AG04450 (cell line): ENCODE measurements at regions not wholly inside any gene's neighbourhood (a gene's known extent, or its start where the extent isn't known, plus 50 kb on each side); places are given as distances from the start of the nearest gene placed in this dataset.

ENCODE experiments used
- CTCF ChIA-PET: fragments of 300-600, 350-600 bp; formaldehyde crosslinking; extraction: SDS; loops from one replicate; lab custom pipeline; 2022; ENCODE audit warnings: antibody characterized with exemption, inconsistent platforms; lab: Charles Lee
- POLR2A ChIA-PET: fragments of 350-600 bp; formaldehyde crosslinking; extraction: SDS; loops from one replicate; lab custom pipeline; 2021; ENCODE audit warnings: antibody characterized with exemption, inconsistent platforms; lab: Yijun Ruan, JAX
- DNase-seq: peaks from one replicate; pipeline ENCODE4 v3.0.0-alpha.2; 2011; ENCODE audit warnings: low read depth, low spot score
- H3K27ac ChIP-seq: one replicate; pipeline ENCODE4 v1.5.1; 2012; ENCODE audit warnings: low read depth, low read length, control low read depth
- H3K27me3 ChIP-seq: one replicate; pipeline ENCODE4 v1.6.0; 2012; ENCODE audit warnings: low read length; ENCODE audit not compliant: control insufficient read depth, insufficient read depth
- H3K4me3 ChIP-seq: 2 replicates; pipeline ENCODE4 v1.5.1; 2011; ENCODE audit warnings: mild to moderate bottlenecking, low read depth, low read length, control low read depth
- H3K9me3 ChIP-seq: 2 replicates; pipeline ENCODE4 v1.5.1; 2012; ENCODE audit warnings: low read length; ENCODE audit not compliant: control insufficient read depth, insufficient read depth
- TF ChIP-seq, protein P1 (sequence below): IDR thresholded peaks from 2 replicates; pipeline ENCODE4 v1.5.1; 2011; ENCODE audit warnings: low read depth, low read length, control low read depth, inconsistent platforms

DNA sequence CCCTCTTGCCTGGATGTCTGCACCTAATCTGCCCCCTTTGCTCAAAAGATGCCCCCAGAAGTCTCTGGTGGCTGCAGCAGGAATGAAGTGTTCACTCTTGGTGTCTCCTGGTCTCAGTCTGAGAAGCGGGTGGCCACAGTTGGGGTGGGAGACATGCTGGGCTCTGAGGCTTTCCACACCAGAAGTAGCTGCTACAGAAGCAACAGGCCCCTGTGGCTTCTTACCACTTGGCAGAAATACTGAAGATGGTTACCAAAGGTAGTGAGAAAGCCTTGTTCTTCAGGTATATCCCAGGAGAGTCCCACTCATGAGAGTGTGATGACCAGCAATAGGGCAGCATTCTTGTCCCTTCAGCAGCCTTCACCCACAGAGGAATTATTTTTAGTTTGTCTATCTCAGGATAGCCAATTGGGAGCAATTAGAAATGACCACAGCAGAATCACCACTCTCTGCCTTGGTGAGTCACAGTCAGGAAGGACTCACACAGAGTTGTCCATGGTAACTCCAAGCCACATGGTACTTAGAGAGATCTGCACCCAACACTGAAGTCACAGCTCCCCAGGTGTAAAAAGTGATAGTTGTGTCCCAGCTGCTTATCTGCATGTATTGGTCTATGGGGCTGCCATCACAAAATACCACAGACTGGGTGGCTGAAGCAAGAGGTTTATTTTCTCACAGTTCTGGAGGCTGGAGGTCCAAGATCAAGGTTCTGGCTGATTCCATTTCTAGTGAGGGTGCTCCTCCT is 169.8 kb upstream of the ID2 start:
- CTCF ChIA-PET: no interaction called here
- Histone ChIP-seq H3K27me3 (peaks cover 2% of the 10 kb centered on the region), H3K27ac (no peak overlapping the region), H3K4me3 (no peak overlapping the region), H3K9me3 (peaks cover 14% of the 10 kb centered on the region)
- POLR2A ChIA-PET: no interaction called here
- TF ChIP-seq, protein P1, sequence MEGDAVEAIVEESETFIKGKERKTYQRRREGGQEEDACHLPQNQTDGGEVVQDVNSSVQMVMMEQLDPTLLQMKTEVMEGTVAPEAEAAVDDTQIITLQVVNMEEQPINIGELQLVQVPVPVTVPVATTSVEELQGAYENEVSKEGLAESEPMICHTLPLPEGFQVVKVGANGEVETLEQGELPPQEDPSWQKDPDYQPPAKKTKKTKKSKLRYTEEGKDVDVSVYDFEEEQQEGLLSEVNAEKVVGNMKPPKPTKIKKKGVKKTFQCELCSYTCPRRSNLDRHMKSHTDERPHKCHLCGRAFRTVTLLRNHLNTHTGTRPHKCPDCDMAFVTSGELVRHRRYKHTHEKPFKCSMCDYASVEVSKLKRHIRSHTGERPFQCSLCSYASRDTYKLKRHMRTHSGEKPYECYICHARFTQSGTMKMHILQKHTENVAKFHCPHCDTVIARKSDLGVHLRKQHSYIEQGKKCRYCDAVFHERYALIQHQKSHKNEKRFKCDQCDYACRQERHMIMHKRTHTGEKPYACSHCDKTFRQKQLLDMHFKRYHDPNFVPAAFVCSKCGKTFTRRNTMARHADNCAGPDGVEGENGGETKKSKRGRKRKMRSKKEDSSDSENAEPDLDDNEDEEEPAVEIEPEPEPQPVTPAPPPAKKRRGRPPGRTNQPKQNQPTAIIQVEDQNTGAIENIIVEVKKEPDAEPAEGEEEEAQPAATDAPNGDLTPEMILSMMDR: no peak
- DNase-seq: no peak

DNA sequence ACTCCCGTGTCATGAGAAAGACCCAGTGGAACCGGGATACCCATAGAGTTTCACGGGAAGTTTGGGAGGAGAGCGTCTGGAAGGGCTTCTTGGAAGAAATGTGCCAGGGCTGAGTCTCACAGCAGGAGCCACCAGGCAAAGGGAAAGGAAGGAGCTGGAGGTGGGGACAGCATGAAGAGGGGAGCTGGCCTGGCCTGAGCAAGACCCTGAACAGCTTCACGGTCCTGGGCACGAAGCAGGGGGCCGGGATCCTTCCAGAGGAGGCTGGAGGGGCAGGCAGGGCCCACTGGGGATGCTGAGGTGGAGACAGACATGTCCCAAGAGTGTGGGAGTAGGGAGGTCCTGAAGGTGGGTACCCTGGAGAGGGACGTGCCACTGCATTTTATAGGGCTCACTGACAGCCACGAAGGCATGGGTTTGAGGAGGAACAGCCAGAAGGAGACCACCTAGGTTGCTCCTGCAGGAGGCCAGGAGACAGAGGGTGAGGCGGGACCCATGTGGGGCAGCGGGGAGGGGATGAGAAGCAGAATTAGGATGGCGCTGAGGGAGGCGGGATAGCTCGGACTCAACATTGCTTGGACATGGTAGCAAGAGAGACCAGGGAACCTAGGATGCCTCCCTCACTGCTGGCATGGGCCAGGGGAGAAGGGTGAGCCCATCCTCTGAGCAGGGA is 168.1 kb upstream of the ID2 start:
- DNase-seq: no peak
- no peak overlapping the region for H3K4me3 ChIP-seq
- ChIA-PET CTCF (no interaction called here), POLR2A (no interaction called here)
- no peak overlapping the region for H3K27ac ChIP-seq
- TF ChIP-seq, protein P1: no peak
- peaks cover 2% of the 10 kb centered on the region for H3K27me3 ChIP-seq
- H3K9me3 ChIP-seq: peaks cover 9% of the 10 kb centered on the region

DNA sequence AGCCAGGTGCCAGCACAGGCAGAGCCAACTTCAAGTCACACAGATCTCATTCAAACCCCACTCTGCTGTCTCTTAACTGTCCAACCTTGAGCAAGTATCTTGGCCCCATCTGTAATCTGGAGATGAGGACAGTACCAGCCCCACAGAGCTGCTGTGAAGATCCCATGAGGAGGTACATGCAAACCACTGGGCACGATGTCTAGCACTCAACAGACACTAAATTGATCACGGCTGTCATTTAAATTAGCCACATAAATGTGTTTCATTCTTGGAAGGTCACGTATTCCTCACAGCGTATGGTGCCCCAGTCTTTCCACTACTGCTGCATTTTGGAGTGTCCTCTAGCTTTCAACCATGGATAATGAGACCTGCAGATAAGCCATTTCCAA is 167.6 kb upstream of the ID2 start:
- Histone ChIP-seq H3K9me3 (peaks cover 6% of the 10 kb centered on the region), H3K4me3 (no peak overlapping the region), H3K27ac (no peak overlapping the region), H3K27me3 (peaks cover 2% of the 10 kb centered on the region)
- TF ChIP-seq, protein P1: no peak
- no peak for DNase-seq
- ChIA-PET CTCF (no interaction called here), POLR2A (no interaction called here)

DNA sequence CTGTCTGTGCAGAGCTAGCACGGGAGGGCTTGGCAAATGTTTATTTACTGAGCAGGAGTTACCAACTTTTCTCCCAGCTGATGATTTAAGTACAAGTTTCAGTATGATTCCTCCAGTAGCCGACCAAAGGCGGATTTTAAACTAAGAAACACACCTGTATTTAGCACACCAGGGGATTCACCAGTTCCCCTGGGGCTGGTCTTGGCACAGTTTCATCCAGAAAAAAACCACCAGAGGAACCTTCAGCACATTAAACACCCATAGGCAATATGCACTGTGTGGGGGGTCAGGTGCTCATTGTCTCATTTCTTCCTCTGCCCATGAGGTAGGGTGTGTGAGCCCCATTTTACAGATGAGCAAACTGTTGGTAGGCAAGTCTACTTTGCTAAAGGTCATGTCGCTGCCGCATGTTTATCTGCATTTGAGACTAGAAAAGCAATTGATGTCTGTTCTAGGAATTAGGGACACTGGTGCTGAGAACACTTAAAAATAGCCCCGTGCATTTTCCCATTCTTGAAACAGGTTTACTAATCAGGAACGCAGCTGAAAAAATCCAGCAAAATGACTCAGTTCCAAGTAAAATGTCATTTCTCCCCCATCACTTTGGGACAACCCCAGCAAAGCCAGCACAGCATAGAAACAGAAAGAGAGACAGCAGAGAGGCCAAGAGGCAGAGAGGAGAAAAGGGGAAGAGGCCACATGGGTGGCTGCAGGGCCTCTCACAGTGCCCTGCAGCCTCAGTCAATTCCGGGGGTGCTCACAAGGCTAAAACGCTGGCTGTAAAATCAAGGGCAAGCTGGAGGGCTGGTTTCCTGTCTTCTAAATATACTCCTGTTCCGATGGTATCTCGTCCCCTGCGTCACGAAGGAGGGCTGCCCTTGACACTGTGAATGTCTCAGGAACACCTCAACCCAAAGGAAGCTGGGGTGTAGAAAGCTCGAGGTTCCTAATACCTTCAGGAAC is 166.8 kb upstream of the ID2 start:
- no peak overlapping the region for H3K4me3 ChIP-seq
- H3K9me3 ChIP-seq: peaks cover 3% of the 10 kb centered on the region
- TF ChIP-seq, protein P1: no peak
- H3K27me3 ChIP-seq: peaks cover 2% of the 10 kb centered on the region
- H3K27ac ChIP-seq: no peak overlapping the region
- DNase-seq: no peak
- ChIA-PET CTCF (no interaction called here), POLR2A (no interaction called here)
